WTC11 (cell line): ENCODE measurements at regions not wholly inside any gene's neighbourhood (a gene's known extent, or its start where the extent isn't known, plus 50 kb on each side); places are given as distances from the start of the nearest gene placed in this dataset.

Source experiments
- ATAC-seq: fragments of 200-7000 bp; cut with Tn5 transposase; 2 replicates; pipeline ENCODE4 v1.10.0; 2021; ENCODE audit warnings: mild to moderate bottlenecking, moderate library complexity
- CTCF ChIA-PET: fragments of 300-600 bp; sonication (Branson Sonifier 250); formaldehyde crosslinking; loops from one replicate; lab custom pipeline; 2021; ENCODE audit warnings: antibody characterized with exemption; lab: Charles Lee
- POLR2A ChIA-PET: fragments of 350-600 bp; sonication (Branson Sonifier 250); formaldehyde crosslinking; loops from one replicate; lab custom pipeline; 2021; ENCODE audit warnings: antibody characterized with exemption; lab: Charles Lee
- DNase-seq: peaks from one replicate; pipeline ENCODE4 v3.0.0; 2021; ENCODE audit warnings: low spot score
- H3K27ac Mint-ChIP-seq: 2 replicates; pipeline ENCODE4 v1.8.0; 2021; ENCODE audit warnings: mixed read lengths
- H3K27me3 Mint-ChIP-seq: 2 replicates; pipeline ENCODE4 v1.8.0; 2021; ENCODE audit warnings: low read depth, mild to moderate bottlenecking, moderate library complexity, mixed read lengths
- H3K36me3 Mint-ChIP-seq: 2 replicates; pipeline ENCODE4 v1.8.0; 2021; ENCODE audit warnings: mixed read lengths
- H3K4me1 Mint-ChIP-seq: 2 replicates; pipeline ENCODE4 v1.8.0; 2022; ENCODE audit warnings: mixed read lengths
- H3K4me3 Mint-ChIP-seq: 2 replicates; pipeline ENCODE4 v1.8.0; 2021; ENCODE audit warnings: mild to moderate bottlenecking, moderate library complexity, mixed read lengths
- H3K9me3 Mint-ChIP-seq: 2 replicates; pipeline ENCODE4 v1.8.0; 2021; ENCODE audit warnings: mixed read lengths
- ATF1 ChIP-seq: sonication (generic); formaldehyde crosslinking; IDR thresholded peaks from 2 replicates; pipeline ENCODE4 v1.8.1; 2023; ENCODE audit warnings: mild to moderate bottlenecking, moderate library complexity, missing genetic modification reagents
- CREB1 ChIP-seq: sonication (generic); formaldehyde crosslinking; IDR thresholded peaks from 2 replicates; pipeline ENCODE4 v1.8.0; 2023; ENCODE audit warnings: mild to moderate bottlenecking, missing genetic modification reagents
- CTCF ChIP-seq: fragments of 200-600 bp; IDR thresholded peaks from 2 replicates; pipeline ENCODE4 v1.8.0; 2022; ENCODE audit warnings: antibody characterized with exemption
- E2F1 ChIP-seq: sonication (generic); formaldehyde crosslinking; IDR thresholded peaks from 2 replicates; pipeline ENCODE4 v1.8.0; 2022; ENCODE audit warnings: mild to moderate bottlenecking, missing genetic modification reagents
- E2F4 ChIP-seq: sonication (generic); formaldehyde crosslinking; IDR thresholded peaks from 2 replicates; pipeline ENCODE4 v1.8.1; 2022; ENCODE audit warnings: low read depth, mild to moderate bottlenecking, moderate library complexity, missing genetic modification reagents, borderline replicate concordance
- HMGA2 ChIP-seq: fragments of 250-450 bp; sonication (Bioruptor Pico); IDR thresholded peaks from 2 replicates; pipeline ENCODE4 v1.4.0; 2021; ENCODE audit warnings: mild to moderate bottlenecking, moderate library complexity
- JUN ChIP-seq: sonication (generic); formaldehyde crosslinking; IDR thresholded peaks from 2 replicates; pipeline ENCODE4 v1.8.0; 2023; ENCODE audit warnings: mild to moderate bottlenecking, missing genetic modification reagents
- MAX ChIP-seq: sonication (generic); formaldehyde crosslinking; IDR thresholded peaks from 2 replicates; pipeline ENCODE4 v1.8.0; 2022; ENCODE audit warnings: mild to moderate bottlenecking, missing genetic modification reagents
- NR1H2 ChIP-seq: sonication (generic); formaldehyde crosslinking; IDR thresholded peaks from 2 replicates; pipeline ENCODE4 v1.9.0; 2021; ENCODE audit warnings: mild to moderate bottlenecking, moderate library complexity, missing genetic modification reagents
- USF1 ChIP-seq: sonication (generic); formaldehyde crosslinking; IDR thresholded peaks from 2 replicates; pipeline ENCODE4 v1.8.0; 2022; ENCODE audit warnings: mild to moderate bottlenecking, missing genetic modification reagents
- ZNF138 ChIP-seq: sonication (generic); formaldehyde crosslinking; conservative IDR thresholded peaks from 2 replicates; pipeline ENCODE4 v1.8.1; 2022; ENCODE audit warnings: mild to moderate bottlenecking, moderate library complexity, missing genetic modification reagents
- ZNF219 ChIP-seq: sonication (generic); formaldehyde crosslinking; IDR thresholded peaks from 2 replicates; pipeline ENCODE4 v1.8.0; 2023; ENCODE audit warnings: missing genetic modification reagents, mild to moderate bottlenecking, borderline replicate concordance
- ZNF317 ChIP-seq: sonication (generic); formaldehyde crosslinking; IDR thresholded peaks from 2 replicates; pipeline ENCODE4 v1.8.1; 2023; ENCODE audit warnings: low read depth, mild to moderate bottlenecking, moderate library complexity, missing genetic modification reagents, borderline replicate concordance
- ZNF396 ChIP-seq: fragments of 250-450 bp; sonication (Bioruptor Pico); IDR thresholded peaks from 2 replicates; pipeline ENCODE4 v1.8.0; 2021; ENCODE audit warnings: mild to moderate bottlenecking, moderate library complexity, borderline replicate concordance
- ZNF671 ChIP-seq: fragments of 250-450 bp; sonication (Bioruptor Pico); IDR thresholded peaks from 2 replicates; pipeline ENCODE4 v1.8.0; 2021; ENCODE audit warnings: mild to moderate bottlenecking
- TF ChIP-seq, protein P1 (sequence below): fragments of 250-450 bp; sonication (Bioruptor Pico); IDR thresholded peaks from 2 replicates; pipeline ENCODE4 v1.9.0; 2021; ENCODE audit warnings: mild to moderate bottlenecking
- TF ChIP-seq, protein P2 (sequence below): sonication (generic); formaldehyde crosslinking; IDR thresholded peaks from 2 replicates; pipeline ENCODE4 v1.8.1; 2022; ENCODE audit warnings: mild to moderate bottlenecking, missing genetic modification reagents, moderate library complexity, borderline replicate concordance
- TF ChIP-seq, protein P3 (sequence below): sonication (generic); formaldehyde crosslinking; IDR thresholded peaks from 2 replicates; pipeline ENCODE4 v1.8.1; 2023; ENCODE audit warnings: mild to moderate bottlenecking, missing genetic modification reagents
- TF ChIP-seq, protein P4 (sequence below): sonication (generic); formaldehyde crosslinking; IDR thresholded peaks from 2 replicates; pipeline ENCODE4 v1.8.1; 2023; ENCODE audit warnings: mild to moderate bottlenecking, missing genetic modification reagents, moderate library complexity
- TF ChIP-seq, protein P5 (sequence below): sonication (generic); formaldehyde crosslinking; IDR thresholded peaks from 2 replicates; pipeline ENCODE4 v1.8.1; 2022; ENCODE audit warnings: missing genetic modification reagents, borderline replicate concordance

GRCh38 chr11:130585545-130585944 is 137.1 kb downstream of the ADAMTS15 start:
- H3K9me3 Mint-ChIP-seq: peaks cover 4% of the 10 kb centered on the region
- H3K36me3 Mint-ChIP-seq: no peaks in the 10 kb centered on the region
- no peak overlapping the region for H3K4me3 Mint-ChIP-seq
- TF ChIP-seq, protein P1, sequence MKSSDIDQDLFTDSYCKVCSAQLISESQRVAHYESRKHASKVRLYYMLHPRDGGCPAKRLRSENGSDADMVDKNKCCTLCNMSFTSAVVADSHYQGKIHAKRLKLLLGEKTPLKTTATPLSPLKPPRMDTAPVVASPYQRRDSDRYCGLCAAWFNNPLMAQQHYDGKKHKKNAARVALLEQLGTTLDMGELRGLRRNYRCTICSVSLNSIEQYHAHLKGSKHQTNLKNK (CRISPR knock-in tag): no peak
- TF ChIP-seq, protein P2, sequence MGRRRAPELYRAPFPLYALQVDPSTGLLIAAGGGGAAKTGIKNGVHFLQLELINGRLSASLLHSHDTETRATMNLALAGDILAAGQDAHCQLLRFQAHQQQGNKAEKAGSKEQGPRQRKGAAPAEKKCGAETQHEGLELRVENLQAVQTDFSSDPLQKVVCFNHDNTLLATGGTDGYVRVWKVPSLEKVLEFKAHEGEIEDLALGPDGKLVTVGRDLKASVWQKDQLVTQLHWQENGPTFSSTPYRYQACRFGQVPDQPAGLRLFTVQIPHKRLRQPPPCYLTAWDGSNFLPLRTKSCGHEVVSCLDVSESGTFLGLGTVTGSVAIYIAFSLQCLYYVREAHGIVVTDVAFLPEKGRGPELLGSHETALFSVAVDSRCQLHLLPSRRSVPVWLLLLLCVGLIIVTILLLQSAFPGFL (CRISPR knock-in tag): no peak
- TF ChIP-seq ZNF138 (CRISPR knock-in tag) (no peak), MAX (CRISPR knock-in tag) (no peak), JUN (CRISPR knock-in tag) (no peak), ZNF219 (CRISPR knock-in tag) (no peak), ZNF671 (CRISPR knock-in tag) (no peak), ZNF396 (no peak), ATF1 (CRISPR knock-in tag) (no peak), NR1H2 (no peak), CREB1 (no peak)
- TF ChIP-seq, protein P3, sequence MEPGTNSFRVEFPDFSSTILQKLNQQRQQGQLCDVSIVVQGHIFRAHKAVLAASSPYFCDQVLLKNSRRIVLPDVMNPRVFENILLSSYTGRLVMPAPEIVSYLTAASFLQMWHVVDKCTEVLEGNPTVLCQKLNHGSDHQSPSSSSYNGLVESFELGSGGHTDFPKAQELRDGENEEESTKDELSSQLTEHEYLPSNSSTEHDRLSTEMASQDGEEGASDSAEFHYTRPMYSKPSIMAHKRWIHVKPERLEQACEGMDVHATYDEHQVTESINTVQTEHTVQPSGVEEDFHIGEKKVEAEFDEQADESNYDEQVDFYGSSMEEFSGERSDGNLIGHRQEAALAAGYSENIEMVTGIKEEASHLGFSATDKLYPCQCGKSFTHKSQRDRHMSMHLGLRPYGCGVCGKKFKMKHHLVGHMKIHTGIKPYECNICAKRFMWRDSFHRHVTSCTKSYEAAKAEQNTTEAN (CRISPR knock-in tag): no peak
- TF ChIP-seq, protein P4, sequence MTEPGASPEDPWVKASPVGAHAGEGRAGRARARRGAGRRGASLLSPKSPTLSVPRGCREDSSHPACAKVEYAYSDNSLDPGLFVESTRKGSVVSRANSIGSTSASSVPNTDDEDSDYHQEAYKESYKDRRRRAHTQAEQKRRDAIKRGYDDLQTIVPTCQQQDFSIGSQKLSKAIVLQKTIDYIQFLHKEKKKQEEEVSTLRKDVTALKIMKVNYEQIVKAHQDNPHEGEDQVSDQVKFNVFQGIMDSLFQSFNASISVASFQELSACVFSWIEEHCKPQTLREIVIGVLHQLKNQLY (CRISPR knock-in tag): no peak
- TF ChIP-seq, protein P5, sequence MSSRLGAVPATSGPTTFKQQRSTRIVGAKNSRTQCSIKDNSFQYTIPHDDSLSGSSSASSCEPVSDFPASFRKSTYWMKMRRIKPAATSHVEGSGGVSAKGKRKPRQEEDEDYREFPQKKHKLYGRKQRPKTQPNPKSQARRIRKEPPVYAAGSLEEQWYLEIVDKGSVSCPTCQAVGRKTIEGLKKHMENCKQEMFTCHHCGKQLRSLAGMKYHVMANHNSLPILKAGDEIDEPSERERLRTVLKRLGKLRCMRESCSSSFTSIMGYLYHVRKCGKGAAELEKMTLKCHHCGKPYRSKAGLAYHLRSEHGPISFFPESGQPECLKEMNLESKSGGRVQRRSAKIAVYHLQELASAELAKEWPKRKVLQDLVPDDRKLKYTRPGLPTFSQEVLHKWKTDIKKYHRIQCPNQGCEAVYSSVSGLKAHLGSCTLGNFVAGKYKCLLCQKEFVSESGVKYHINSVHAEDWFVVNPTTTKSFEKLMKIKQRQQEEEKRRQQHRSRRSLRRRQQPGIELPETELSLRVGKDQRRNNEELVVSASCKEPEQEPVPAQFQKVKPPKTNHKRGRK (CRISPR knock-in tag): no peak
- TF ChIP-seq, all 79 proteins: peak for 0
- Mint-ChIP-seq H3K4me1 (peaks cover 28% of the 10 kb centered on the region), H3K27me3 (no peaks in the 10 kb centered on the region; the same call in 1 of the 2 replicates), H3K27ac (no peak overlapping the region)
- POLR2A ChIA-PET: no interaction called here
- CTCF ChIA-PET: interaction anchor here (0.9 kb wide), 1 partner anchor 8 kb away, joined by 3 read pairs; no protein-coding TSS in a partner anchor
- ATAC-seq (peak; percentile 21; the same call in 1 of the 2 replicates), DNase-seq (no peak)

DNA sequence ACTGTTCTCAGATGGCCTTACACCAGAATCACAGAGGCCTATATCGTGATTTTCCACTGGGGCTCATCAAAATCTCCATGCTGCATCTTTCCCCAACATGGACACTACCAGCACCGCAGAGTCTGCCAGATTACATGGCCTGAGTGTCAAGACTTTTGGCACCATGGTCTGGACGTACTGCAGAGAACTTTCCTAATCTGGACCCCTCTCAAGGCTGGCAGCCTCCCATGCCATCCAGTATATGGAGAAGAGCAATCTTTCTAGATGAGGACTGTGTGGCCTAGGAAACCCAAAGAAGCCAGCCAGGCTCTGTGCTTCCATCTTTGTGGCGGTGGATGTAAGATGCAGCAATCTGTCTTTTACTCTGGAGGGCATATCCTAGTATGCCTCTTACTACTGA is 139.2 kb downstream of the ADAMTS15 start:
- no peak for DNase-seq
- no peak for ATAC-seq
- Mint-ChIP-seq H3K4me1 (peaks cover 17% of the 10 kb centered on the region), H3K9me3 (no peaks in the 10 kb centered on the region), H3K36me3 (no peaks in the 10 kb centered on the region), H3K4me3 (no peak overlapping the region)
- ChIA-PET CTCF (no interaction called here), POLR2A (no interaction called here)
- TF ChIP-seq E2F4: no peak
- TF ChIP-seq ZNF317: no peak
- TF ChIP-seq HMGA2: no peak
- TF ChIP-seq, protein P4 (CRISPR knock-in tag): no peak
- TF ChIP-seq E2F1 (CRISPR knock-in tag): no peak
- TF ChIP-seq USF1 (CRISPR knock-in tag): no peak
- TF ChIP-seq CTCF: no peak
- TF ChIP-seq, all 79 proteins: peak for 0
- Mint-ChIP-seq H3K27me3 (no peaks in the 10 kb centered on the region; the same call in 1 of the 2 replicates), H3K27ac (no peak overlapping the region)
